GM12891 (cell line): ENCODE measurements at regions not wholly inside any gene's neighbourhood (a gene's known extent, or its start where the extent isn't known, plus 50 kb on each side); places are given as distances from the start of the nearest gene placed in this dataset.

Experiments used
- PAX5 ChIP-seq: IDR thresholded peaks from 2 replicates; pipeline ENCODE4 v1.6.1; 2011; ENCODE audit warnings: low read length, moderate library complexity, mild to moderate bottlenecking; ENCODE audit not compliant: insufficient read depth, severe bottlenecking
- POLR2A ChIP-seq: IDR thresholded peaks from 2 replicates; pipeline ENCODE4 v1.6.1; 2011; ENCODE audit warnings: low read depth, low read length, control low read depth
- POLR2AphosphoS5 ChIP-seq: IDR thresholded peaks from 2 replicates; pipeline ENCODE4 v1.6.1; 2011; ENCODE audit warnings: low read depth, low read length, control low read depth
- TAF1 ChIP-seq: IDR thresholded peaks from 2 replicates; pipeline ENCODE4 v1.6.1; 2011; ENCODE audit warnings: low read depth, low read length, control low read depth

- no peak for TF ChIP-seq POLR2A
- TF ChIP-seq POLR2AphosphoS5 = no peak
- no peak for TF ChIP-seq PAX5
- no peak for TF ChIP-seq TAF1
Observed at GRCh38 chr15:24269923-24270322, 405.7 kb upstream of the NPAP1 start.
